ENCODE measurements at regions not wholly inside any gene's neighbourhood (a gene's known extent, or its start where the extent isn't known, plus 50 kb on each side); places are given as distances from the start of the nearest gene placed in this dataset.
"Not testable (repeated sequence)": the region's sequence is repeated elsewhere in the genome, so short reads cannot be mapped to it uniquely, and the experiment has no call there.

DNA sequence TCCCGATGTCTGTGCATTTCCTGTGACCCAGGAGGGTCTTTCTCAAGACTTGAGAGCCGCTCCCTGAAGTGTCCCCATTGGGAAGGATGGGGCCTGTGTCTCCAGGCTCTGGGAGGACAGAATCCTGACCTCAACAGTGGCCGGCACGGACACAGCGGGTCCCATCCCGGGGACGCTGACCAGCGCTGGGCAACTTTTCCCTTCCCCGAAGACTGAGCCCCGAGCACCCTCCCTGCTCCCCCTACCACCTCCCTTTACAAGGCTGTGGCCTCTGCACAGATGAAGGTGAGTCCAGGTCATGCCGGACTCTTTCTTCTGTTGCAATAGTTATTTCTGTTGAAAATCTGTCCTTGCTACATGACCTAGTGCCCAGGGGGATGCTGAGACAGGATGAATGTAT lies 135.7 kb downstream of the TMEM121 start:
- FAIRE-seq, result not testable (repeated sequence)

DNA sequence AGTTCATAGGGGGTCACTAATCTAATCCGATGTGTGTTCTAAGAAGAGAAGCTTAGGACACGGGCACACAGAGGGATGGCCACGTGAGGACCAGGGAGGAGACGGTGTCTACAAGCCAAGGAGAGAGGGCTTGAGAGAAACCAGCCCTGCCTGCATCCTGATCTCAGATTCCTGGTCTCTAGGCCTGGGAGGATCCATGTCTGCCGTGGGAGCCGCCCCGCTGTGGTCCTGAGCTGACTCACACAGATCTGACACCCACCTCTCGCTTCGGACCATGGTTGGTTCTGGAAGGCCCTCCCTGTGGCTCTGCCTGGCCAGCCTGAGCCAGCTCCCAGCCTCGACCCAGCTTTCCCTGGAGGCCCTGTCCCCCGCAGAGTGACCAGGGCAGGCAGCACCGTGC lies 136.2 kb downstream of the TMEM121 start:
- FAIRE-seq, result not testable (repeated sequence)

- FAIRE-seq, result not testable (repeated sequence)
Measured at GRCh38 chr14:105663323-105663722, 136.9 kb downstream of the TMEM121 start.

DNA sequence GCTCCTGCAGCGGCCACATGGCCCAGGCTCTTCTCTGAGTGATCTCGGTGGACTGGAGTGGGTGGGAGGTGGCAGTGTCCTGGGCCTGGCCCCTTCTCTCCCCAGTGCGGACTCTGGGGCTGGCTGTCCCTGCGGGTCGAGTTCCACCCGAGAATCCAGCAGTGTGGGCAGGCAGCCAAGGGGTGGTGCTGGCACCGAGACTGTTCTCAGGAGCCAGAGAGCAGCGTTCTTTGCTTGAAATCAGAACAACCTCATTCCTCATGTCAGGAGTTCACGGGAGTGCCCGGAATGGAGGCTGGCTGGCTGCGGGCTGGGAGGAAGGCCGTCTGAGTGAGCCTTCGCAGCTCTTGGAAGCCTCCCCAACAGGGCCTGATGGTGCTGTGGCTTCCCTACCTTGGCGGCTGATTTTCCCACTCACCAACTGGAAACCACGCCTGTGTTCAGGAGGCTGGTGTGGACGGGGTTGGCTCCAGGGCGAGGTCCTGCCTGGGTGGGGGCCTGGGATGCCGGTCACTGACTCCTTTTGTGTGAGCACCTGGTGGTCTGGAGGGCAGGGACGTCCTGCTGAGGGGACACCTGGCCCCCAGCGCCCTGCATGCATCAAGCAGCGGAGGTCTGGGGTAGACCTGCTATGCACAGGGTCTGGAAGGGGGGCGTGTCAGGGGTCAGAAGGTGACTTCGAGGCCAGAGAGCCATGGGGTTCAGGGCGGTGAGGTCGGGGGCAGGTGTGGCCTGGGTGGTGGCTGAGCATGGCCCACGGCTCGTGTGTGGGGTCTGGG lies 137.6 kb downstream of the TMEM121 start:
- FAIRE-seq, result not testable (repeated sequence)

GRCh38 chr14:105664691-105665090 lies 138.3 kb downstream of the TMEM121 start:
- FAIRE-seq, result no peak

DNA sequence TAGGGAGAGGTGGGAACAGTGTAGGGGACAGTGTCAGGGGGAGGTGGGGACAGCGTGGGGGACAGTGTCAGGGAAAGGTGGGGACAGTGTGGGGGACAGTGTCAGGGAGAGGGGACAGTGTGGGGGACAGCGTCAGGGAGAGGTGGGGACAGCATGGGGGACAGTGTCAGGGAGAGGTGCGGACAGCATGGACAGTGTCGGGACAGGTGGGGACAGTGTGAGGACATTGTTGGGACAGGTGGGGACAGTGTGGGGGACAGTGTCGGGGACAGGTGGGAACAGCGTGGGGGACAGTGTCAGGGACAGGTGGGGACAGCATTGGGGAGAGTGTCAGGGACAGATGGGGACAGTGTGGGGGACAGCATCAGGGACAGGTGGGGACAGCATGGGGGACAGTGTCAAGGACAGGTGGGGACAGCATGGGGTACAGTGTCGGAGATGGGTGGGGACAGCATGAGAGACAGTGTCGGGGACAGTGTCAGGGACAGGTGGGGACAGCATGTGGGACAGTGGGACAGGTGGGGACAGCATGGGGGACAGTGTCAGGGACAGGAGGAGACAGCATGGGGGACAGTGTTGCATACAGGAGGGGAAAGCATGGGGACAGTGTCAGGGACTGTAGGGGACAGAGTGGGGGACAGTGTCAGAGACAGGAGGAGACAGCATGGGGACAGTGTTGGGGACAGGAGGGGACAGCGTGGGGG lies 139.0 kb downstream of the TMEM121 start:
- no peak for FAIRE-seq

- FAIRE-seq, result no peak
Measured at GRCh38 chr14:105665951-105666277, 139.5 kb downstream of the TMEM121 start.

DNA sequence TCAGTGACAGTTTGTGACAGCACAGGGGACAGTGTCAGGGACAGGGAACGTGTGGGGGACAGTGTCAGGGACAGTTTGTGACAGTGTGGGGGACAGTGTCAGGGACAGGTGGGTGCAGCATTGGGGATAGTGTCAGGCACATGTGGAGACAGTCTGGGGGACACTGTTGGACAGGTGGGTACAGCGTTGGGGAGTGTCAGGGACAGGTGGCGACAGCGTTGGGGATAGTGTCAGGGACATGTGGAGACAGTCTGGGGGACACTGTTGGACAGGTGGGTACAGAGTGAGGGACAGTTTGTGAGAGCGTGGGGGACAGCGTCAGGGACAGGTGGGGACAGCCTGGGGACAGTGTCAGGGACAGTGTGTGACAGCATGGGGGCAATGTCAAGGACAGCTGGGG lies 140.0 kb downstream of the TMEM121 start:
- FAIRE-seq, result no peak

DNA sequence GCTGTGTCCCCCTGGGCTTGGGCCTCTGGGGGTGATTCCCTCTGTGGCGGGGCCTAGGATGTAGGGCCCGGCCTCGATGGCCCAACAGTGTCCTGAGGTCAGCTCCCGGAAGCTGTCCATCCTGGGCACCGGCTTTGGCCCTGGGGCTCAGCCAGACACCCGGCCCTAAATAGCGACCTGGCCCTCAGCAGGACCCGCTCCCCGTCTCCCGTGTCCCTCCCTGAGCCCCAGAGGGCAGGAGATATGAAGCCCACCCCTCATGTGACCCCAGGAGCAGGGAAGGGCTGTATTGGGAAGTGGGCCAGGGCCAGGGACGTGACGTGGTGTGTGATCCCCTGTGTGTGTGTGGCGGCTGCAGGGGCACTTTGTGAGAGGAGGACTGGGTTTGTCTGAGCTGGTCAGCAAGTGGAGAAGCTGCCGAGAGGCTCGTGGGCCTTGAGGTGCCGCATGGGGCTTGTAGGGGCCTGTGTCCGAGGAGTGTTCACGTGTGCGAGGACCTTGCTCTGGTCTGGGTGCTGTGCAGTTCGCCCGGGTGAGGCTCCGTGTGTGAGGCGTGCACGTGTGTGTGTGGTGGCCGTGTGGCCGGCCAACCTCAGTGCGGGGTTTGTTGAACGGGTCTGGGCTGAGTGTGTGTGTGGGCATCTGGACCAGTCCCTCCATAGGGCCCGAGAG lies 140.7 kb downstream of the TMEM121 start:
- not testable (repeated sequence) for FAIRE-seq

- not testable (repeated sequence) for FAIRE-seq
Measured at GRCh38 chr14:105667663-105668020, 141.3 kb downstream of the TMEM121 start.

- FAIRE-seq, result not testable (repeated sequence)
Measured at GRCh38 chr14:105668021-105668420, 141.6 kb downstream of the TMEM121 start.

GRCh38 chr14:105668471-105669230 lies 142.3 kb downstream of the TMEM121 start:
- not testable (repeated sequence) for FAIRE-seq

DNA sequence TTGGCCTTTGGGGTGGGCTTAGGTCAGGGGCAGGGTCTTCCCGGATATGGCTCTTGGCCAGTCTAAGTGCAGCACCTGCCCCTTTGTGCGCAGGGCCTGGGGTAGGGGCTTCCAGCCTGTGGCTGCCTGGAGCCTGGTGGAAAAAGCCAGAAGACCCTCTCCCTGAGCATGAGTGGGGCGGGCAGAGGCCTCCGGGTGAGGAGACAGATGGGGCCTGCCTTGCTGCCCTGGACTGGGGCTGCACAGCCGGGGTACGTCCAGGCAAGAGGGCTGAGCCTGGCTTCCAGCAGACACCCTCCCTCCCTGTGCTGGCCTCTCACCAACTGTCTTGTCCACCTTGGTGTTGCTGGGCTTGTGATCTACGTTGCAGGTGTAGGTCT lies 142.8 kb downstream of the TMEM121 start:
- not testable (repeated sequence) for FAIRE-seq

GRCh38 chr14:105669646-105670045 lies 143.3 kb downstream of the TMEM121 start:
- not testable (repeated sequence) for FAIRE-seq

DNA sequence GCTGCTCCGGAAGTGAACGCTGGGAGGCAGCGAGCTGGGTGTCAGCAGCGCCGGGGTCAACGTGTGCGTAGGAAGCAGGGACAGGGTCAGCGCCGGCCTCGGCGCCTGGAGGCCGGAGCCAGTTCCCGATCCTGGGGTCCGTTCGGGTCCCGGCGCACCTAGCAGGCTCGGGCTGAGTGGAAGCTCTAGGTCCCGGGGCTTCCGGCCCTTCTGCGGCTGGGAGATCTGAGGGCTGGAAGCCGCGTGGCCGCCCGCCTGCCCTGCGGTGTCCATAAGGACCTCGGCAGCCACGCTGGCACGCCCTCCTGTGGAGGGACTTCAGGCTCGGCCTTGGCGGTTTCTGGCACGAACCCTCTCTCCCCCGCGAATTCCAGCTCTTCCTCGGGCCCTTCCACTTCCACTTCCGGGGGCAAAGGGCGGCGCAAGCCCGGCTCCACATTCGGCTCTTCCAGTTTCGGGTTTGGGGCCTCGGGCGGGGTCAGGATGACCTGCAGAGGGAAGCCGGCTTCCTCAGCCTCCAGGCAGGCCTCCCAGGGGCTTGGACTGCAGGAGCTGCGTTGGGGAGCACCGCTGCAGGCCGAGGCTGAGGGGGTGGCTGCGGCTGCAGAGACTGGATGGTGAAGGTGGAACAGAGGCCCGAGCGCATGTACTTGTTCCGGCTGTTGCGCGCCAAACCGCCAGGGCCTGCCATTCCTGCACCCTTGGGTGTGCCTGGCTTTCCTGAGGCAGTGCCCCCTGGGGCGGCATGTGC lies 146.2 kb downstream of the TMEM121 start:
- FAIRE-seq, result not testable (repeated sequence)

- FAIRE-seq, result not testable (repeated sequence)
Measured at GRCh38 chr14:105675433-105675832, 149.1 kb downstream of the TMEM121 start.

GRCh38 chr14:105675905-105676670 lies 149.7 kb downstream of the TMEM121 start:
- FAIRE-seq, result not testable (repeated sequence)

DNA sequence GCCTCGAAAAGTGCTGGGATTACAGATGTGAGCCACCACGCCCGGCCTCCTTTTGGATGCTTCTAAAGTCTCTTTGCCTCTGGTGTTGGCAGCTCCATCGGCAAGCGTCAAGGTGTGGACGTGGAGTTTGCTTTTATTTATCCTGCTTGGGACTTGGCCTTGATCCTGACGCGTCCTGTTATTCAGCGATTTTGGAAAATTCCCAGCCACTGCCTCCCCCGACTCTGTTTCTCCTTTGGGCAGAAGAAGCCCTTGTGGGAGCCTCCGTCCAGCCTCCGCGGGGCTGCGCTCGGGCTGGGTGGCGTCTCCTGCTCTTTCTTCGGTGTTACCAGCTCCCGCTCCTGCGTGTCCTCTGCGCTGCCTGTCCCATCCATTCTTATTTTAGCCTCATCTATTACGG lies 151.7 kb downstream of the TMEM121 start:
- not testable (repeated sequence) for FAIRE-seq

DNA sequence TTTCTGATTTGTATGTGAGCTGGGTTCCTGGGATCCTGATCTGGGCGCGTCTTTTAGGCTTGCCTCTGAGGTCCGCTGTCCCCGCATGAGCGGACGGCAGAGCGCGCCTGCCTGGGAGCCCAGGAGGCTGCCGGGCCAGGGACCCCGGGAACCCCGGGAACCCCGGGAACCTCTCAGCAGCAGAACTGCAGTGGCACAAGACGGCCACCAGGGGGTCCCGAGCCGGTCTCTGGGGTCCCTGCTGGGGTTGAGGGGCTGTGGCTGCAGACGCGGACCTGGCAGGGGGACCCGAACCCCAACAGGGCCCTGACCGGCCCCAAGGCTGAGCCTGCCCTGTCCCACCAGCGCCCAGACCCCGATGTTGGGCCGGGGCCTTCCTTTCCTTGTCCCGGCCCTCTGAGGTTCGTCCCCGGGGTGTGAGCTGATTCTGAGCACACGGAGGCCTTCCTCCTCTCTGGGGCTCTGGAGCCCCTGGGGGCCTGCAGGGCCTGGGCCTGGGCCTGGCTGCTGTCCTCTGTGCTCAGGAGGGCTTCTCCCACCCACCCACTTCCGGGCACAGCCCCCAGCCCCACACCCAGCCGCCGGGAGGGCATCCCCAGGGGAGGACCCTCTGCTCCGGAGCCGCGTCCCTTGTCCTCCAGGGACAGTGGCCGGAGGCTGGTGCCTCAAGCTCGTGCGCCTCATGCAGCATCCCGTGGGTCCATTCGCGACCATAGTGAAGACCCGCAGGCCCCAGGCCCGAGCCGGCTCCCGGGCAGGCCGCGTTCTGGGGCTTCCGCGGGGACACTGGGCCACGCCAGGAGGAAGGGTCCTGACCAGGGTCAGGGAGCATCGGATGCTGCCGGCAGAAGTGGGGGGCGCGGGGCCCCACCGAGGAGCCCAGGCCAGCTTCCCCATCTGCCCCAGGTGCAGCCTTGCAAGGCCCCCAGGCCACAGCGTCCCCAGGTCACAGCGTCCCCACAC lies 152.9 kb downstream of the TMEM121 start:
- not testable (repeated sequence) for FAIRE-seq
